Tibial artery (tissue), 4 donors: ENCODE measurements at regions not wholly inside any gene's neighbourhood (a gene's known extent, or its start where the extent isn't known, plus 50 kb on each side); places are given as distances from the start of the nearest gene placed in this dataset.
"Not testable (repeated sequence)": the region's sequence is repeated elsewhere in the genome, so short reads cannot be mapped to it uniquely, and the experiment has no call there.

Experiments
- DNase-seq, 2 donors: peaks; one replicate each; pipeline ENCODE4 v3.0.0-alpha.2; 2019
- H3K27ac ChIP-seq, 2 donors: fragments of 200-600 bp; sonication (generic) in 1 of 2; 1 replicate in 1 of 2; 2 replicates in 1 of 2; pipeline ENCODE4 v1.5.1; 2018 to 2019; ENCODE audit warnings: mild to moderate bottlenecking in 1 of 2
- H3K27me3 ChIP-seq, 2 donors: fragments of 200-600 bp; sonication (generic) in 1 of 2; one replicate each; pipeline versions ENCODE4 v1.5.1 to v1.6.0; 2016 to 2019
- H3K36me3 ChIP-seq, 3 donors: fragments of 200-600 bp; sonication (generic) in 2 of 3; one replicate each; pipeline ENCODE4 v1.5.1; 2016 to 2019; ENCODE audit warnings: mild to moderate bottlenecking in 2 of 3
- H3K4me1 ChIP-seq, 4 donors: fragments of 200-600 bp; sonication (generic) in 2 of 4; 1 replicate in 3 of 4; 2 replicates in 1 of 4; pipeline ENCODE4 v1.5.1; 2016 to 2019
- H3K4me3 ChIP-seq, 2 donors: fragments of 200-600 bp; sonication (generic) in 1 of 2; 1 replicate in 1 of 2; 2 replicates in 1 of 2; pipeline ENCODE4 v1.5.1; 2018 to 2019; ENCODE audit warnings: mild to moderate bottlenecking in 2 of 2
- H3K9me3 ChIP-seq, 3 donors: fragments of 200-600 bp; sonication (generic) in 1 of 3; one replicate each; pipeline ENCODE4 v1.5.1; 2016 to 2019
- CTCF ChIP-seq, 2 experiments: fragments of 200-600 bp in 1 of 2; fragments of 450-650 bp in 1 of 2; IDR thresholded peaks; one replicate each; pipeline ENCODE4 v1.5.1; 2017 to 2019; ENCODE audit warnings: antibody characterized with exemption in 2 of 2, mild to moderate bottlenecking in 1 of 2, moderate library complexity in 1 of 2
- intact Hi-C: fragments of 100-400 bp; cut with DNase I; formaldehyde crosslinking; loops from one replicate; pipeline ENCODE4 v1.15.0; 2023; ENCODE audit warnings: low total_unique reads

GRCh38 chr1:14345946-14346550 lies 252.4 kb upstream of the KAZN start:
- no peaks in the 10 kb centered on the region for H3K36me3 ChIP-seq
- H3K4me1 ChIP-seq = no peaks in the 10 kb centered on the region
- H3K4me3 ChIP-seq = no peak overlapping the region
- no peak for DNase-seq
- no peak for TF ChIP-seq CTCF (IDR thresholded peaks at IDR 0.05)
- intact Hi-C loops = no loop called here
- no peaks in the 10 kb centered on the region for H3K9me3 ChIP-seq
- no peak overlapping the region for H3K27ac ChIP-seq
- H3K27me3 ChIP-seq = no peaks in the 10 kb centered on the region

- H3K9me3 ChIP-seq = no peaks in the 10 kb centered on the region
These were observed 251.3 kb upstream of the KAZN start for GRCh38 chr1:14347186-14347585.

GRCh38 chr1:14347776-14348175 lies 250.7 kb upstream of the KAZN start:
- intact Hi-C loops = no loop called here
- Histone ChIP-seq H3K27ac (no peak overlapping the region), H3K4me1 (no peaks in the 10 kb centered on the region), H3K4me3 (no peak overlapping the region), H3K9me3 (no peaks in the 10 kb centered on the region), H3K27me3 (no peaks in the 10 kb centered on the region), H3K36me3 (no peaks in the 10 kb centered on the region)
- no peak for TF ChIP-seq CTCF (IDR thresholded peaks at IDR 0.05)
- no peak for DNase-seq

More at GRCh38 chr1:14347186-14347585, 251.3 kb upstream of the KAZN start:
- intact Hi-C loops = no loop called here
- H3K27ac ChIP-seq = no peak overlapping the region
- H3K27me3 ChIP-seq = no peaks in the 10 kb centered on the region
- H3K4me3 ChIP-seq = no peak overlapping the region
- no peaks in the 10 kb centered on the region for H3K4me1 ChIP-seq
- no peak for TF ChIP-seq CTCF (IDR thresholded peaks at IDR 0.05)
- H3K36me3 ChIP-seq = no peaks in the 10 kb centered on the region
- no peak for DNase-seq

- Histone ChIP-seq H3K4me3 (no peak overlapping the region), H3K9me3 (no peaks in the 10 kb centered on the region), H3K36me3 (no peaks in the 10 kb centered on the region), H3K27ac (no peak overlapping the region), H3K4me1 (no peaks in the 10 kb centered on the region), H3K27me3 (no peaks in the 10 kb centered on the region)
- DNase-seq = no peak
- TF ChIP-seq CTCF (IDR thresholded peaks at IDR 0.05) = no peak
- intact Hi-C loops = no loop called here
These were observed 248.3 kb upstream of the KAZN start for GRCh38 chr1:14350197-14350596.

- intact Hi-C loops = no loop called here
These were observed 245.6 kb upstream of the KAZN start for GRCh38 chr1:14352897-14353296.

GRCh38 chr1:14361005-14361404 lies 237.5 kb upstream of the KAZN start:
- H3K9me3 ChIP-seq = peaks cover 0 to 18% (median 8%) of the 10 kb centered on the region in 3 donors
- H3K27me3 ChIP-seq, H3K36me3 ChIP-seq, intact Hi-C loops, DNase-seq, H3K4me3 ChIP-seq, H3K27ac ChIP-seq, H3K4me1 ChIP-seq: not testable (repeated sequence)

More at GRCh38 chr1:14352897-14353296, 245.6 kb upstream of the KAZN start:
- Histone ChIP-seq H3K4me1 (no peaks in the 10 kb centered on the region), H3K36me3 (no peaks in the 10 kb centered on the region), H3K4me3 (no peak overlapping the region), H3K27ac (no peak overlapping the region), H3K9me3 (peaks cover 0 to 6% (median 0%) of the 10 kb centered on the region in 3 donors), H3K27me3 (no peaks in the 10 kb centered on the region)
- DNase-seq = no peak
- no peak for TF ChIP-seq CTCF (IDR thresholded peaks at IDR 0.05)
